Osteoblast (primary cell): ENCODE measurements at regions not wholly inside any gene's neighbourhood (a gene's known extent, or its start where the extent isn't known, plus 50 kb on each side); places are given as distances from the start of the nearest gene placed in this dataset.
"Not testable (repeated sequence)": the region's sequence is repeated elsewhere in the genome, so short reads cannot be mapped to it uniquely, and the experiment has no call there.

Source experiments
- DNase-seq: peaks from one replicate; pipeline ENCODE4 v3.0.0; 2011; ENCODE audit warnings: low spot score, mixed read lengths; ENCODE audit not compliant: insufficient read length; ENCODE audit errors: missing footprints
- H2AFZ ChIP-seq: 2 replicates; pipeline ENCODE4 v1.6.0; 2011; ENCODE audit warnings: mild to moderate bottlenecking, low read length
- H3K27ac ChIP-seq: 2 replicates; pipeline ENCODE4 v1.5.1; 2011; ENCODE audit warnings: mild to moderate bottlenecking, low read depth, low read length, moderate library complexity
- H3K27me3 ChIP-seq: 2 replicates; pipeline ENCODE4 v1.6.0; 2012; ENCODE audit warnings: mild to moderate bottlenecking, control low read depth, inconsistent platforms, low read length, moderate library complexity; ENCODE audit not compliant: insufficient read depth
- H3K36me3 ChIP-seq: 2 replicates; pipeline ENCODE4 v1.5.1; 2011; ENCODE audit warnings: mild to moderate bottlenecking, low read length, control low read depth, moderate library complexity; ENCODE audit not compliant: insufficient read depth
- H3K4me1 ChIP-seq: 2 replicates; pipeline ENCODE4 v1.5.1; 2011; ENCODE audit warnings: mild to moderate bottlenecking, low read length, control low read depth, moderate library complexity; ENCODE audit not compliant: insufficient read depth
- H3K4me2 ChIP-seq: 2 replicates; pipeline ENCODE4 v1.6.0; 2011; ENCODE audit warnings: mild to moderate bottlenecking, low read length; ENCODE audit not compliant: insufficient read depth
- H3K4me3 ChIP-seq: fragments of 200-600 bp; sonication (generic); 3 replicates; pipeline ENCODE4 v1.5.1; 2012; ENCODE audit warnings: mild to moderate bottlenecking, low read length, inconsistent platforms; ENCODE audit not compliant: insufficient read depth
- H3K79me2 ChIP-seq: 2 replicates; pipeline ENCODE4 v1.6.0; 2012; ENCODE audit warnings: mild to moderate bottlenecking, low read length, control low read depth, inconsistent platforms; ENCODE audit not compliant: insufficient read depth
- H3K9me3 ChIP-seq: 2 replicates; pipeline ENCODE4 v1.5.1; 2011; ENCODE audit warnings: low read depth, low read length, control low read depth
- H4K20me1 ChIP-seq: 2 replicates; pipeline ENCODE4 v1.6.0; 2012; ENCODE audit warnings: mild to moderate bottlenecking, low read length, control low read depth; ENCODE audit not compliant: insufficient read depth
- CTCF ChIP-seq: IDR thresholded peaks from 2 replicates; pipeline ENCODE4 v1.5.1; 2011; ENCODE audit warnings: mild to moderate bottlenecking, low read depth, low read length, moderate library complexity; ENCODE audit errors: extremely low read depth

- Histone ChIP-seq H3K36me3 (no peaks in the 10 kb centered on the region), H3K4me2 (no peak overlapping the region), H3K79me2 (no peaks in the 10 kb centered on the region), H4K20me1 (no peaks in the 10 kb centered on the region), H3K27me3 (no peaks in the 10 kb centered on the region), H3K4me3 (no peak overlapping the region), H2AFZ (no peak overlapping the region), H3K4me1 (no peaks in the 10 kb centered on the region), H3K27ac (no peak overlapping the region), H3K9me3 (no peaks in the 10 kb centered on the region)
- no peak for TF ChIP-seq CTCF
- DNase-seq, result no peak
These were observed 1757.6 kb downstream of the ARAP2 start for GRCh38 chr4:34486461-34487363.

GRCh38 chr4:34492414-34492813 is 1751.9 kb downstream of the ARAP2 start:
- Histone ChIP-seq H2AFZ (no peak overlapping the region), H3K9me3 (no peaks in the 10 kb centered on the region), H3K4me1 (no peaks in the 10 kb centered on the region), H3K27ac (no peak overlapping the region), H3K27me3 (no peaks in the 10 kb centered on the region), H4K20me1 (no peaks in the 10 kb centered on the region), H3K4me3 (no peak overlapping the region), H3K79me2 (no peaks in the 10 kb centered on the region), H3K36me3 (no peaks in the 10 kb centered on the region), H3K4me2 (no peak overlapping the region)
- TF ChIP-seq CTCF, result no peak
- DNase-seq, result no peak

- DNase-seq, result no peak
- Histone ChIP-seq H3K4me1 (no peaks in the 10 kb centered on the region), H3K27ac (no peak overlapping the region), H3K79me2 (no peaks in the 10 kb centered on the region), H3K27me3 (no peaks in the 10 kb centered on the region), H3K4me3 (no peak overlapping the region), H4K20me1 (no peaks in the 10 kb centered on the region), H3K4me2 (no peak overlapping the region), H2AFZ (no peak overlapping the region), H3K9me3 (no peaks in the 10 kb centered on the region), H3K36me3 (no peaks in the 10 kb centered on the region)
- no peak for TF ChIP-seq CTCF
These were observed 1742.2 kb downstream of the ARAP2 start for GRCh38 chr4:34502086-34502485.

- not testable (repeated sequence) for H3K4me1 ChIP-seq, H4K20me1 ChIP-seq, H3K27ac ChIP-seq, H2AFZ ChIP-seq, H3K79me2 ChIP-seq, H3K4me3 ChIP-seq, H3K9me3 ChIP-seq, H3K36me3 ChIP-seq, DNase-seq, H3K4me2 ChIP-seq, H3K27me3 ChIP-seq
These were observed 1739.6 kb downstream of the ARAP2 start for GRCh38 chr4:34504731-34505130.

- not testable (repeated sequence) for H3K4me2 ChIP-seq, DNase-seq, H3K36me3 ChIP-seq, H3K79me2 ChIP-seq, H3K27me3 ChIP-seq, H3K9me3 ChIP-seq, H3K4me1 ChIP-seq, H3K4me3 ChIP-seq, H2AFZ ChIP-seq, H4K20me1 ChIP-seq, H3K27ac ChIP-seq
These were observed 1737.7 kb downstream of the ARAP2 start for GRCh38 chr4:34506511-34507092.
